ENCODE measurements at regions not wholly inside any gene's neighbourhood (a gene's known extent, or its start where the extent isn't known, plus 50 kb on each side); places are given as distances from the start of the nearest gene placed in this dataset.

DNA sequence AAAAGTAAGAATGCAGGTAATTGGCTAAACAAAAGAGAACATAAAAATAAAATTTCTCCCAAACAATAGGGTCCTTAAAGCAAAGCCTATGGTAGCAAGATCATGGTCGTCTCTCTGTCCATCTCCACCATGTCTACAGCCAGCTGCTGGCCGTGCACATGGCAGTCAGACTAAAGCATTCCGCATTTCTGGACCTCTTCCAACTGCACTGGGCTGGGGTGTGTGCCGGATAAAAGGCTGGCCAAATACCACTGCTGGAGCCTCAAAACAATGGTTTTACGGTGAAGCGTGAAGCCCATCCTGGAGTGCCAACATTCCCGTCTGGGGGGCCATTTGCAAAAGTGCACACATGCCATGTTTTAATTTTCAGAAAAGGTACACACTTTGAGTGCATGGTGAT lies 74.8 kb upstream of the PIEZO2 start:
- no peak overlapping the region for H3K27ac ChIP-seq (ENCODE audit: low read depth, low read length)
- TF ChIP-seq ZNF274 (IDR thresholded peaks at IDR 0.05; ENCODE audit: low read depth, low read length) (no peak), TCF7L2 (IDR thresholded peaks at IDR 0.05; ENCODE audit: borderline replicate concordance, extremely low read depth, insufficient read depth, insufficient read length) (no peak), YY1 (IDR thresholded peaks at IDR 0.05; ENCODE audit: extremely low read depth, insufficient replicate concordance, low read depth, low read length) (no peak), ELF1 (IDR thresholded peaks at IDR 0.05; ENCODE audit: borderline replicate concordance, low read depth) (no peak)
- TF ChIP-seq, protein P1, sequence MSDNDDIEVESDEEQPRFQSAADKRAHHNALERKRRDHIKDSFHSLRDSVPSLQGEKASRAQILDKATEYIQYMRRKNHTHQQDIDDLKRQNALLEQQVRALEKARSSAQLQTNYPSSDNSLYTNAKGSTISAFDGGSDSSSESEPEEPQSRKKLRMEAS (IDR thresholded peaks at IDR 0.05): no peak
- TF ChIP-seq, protein P2, sequence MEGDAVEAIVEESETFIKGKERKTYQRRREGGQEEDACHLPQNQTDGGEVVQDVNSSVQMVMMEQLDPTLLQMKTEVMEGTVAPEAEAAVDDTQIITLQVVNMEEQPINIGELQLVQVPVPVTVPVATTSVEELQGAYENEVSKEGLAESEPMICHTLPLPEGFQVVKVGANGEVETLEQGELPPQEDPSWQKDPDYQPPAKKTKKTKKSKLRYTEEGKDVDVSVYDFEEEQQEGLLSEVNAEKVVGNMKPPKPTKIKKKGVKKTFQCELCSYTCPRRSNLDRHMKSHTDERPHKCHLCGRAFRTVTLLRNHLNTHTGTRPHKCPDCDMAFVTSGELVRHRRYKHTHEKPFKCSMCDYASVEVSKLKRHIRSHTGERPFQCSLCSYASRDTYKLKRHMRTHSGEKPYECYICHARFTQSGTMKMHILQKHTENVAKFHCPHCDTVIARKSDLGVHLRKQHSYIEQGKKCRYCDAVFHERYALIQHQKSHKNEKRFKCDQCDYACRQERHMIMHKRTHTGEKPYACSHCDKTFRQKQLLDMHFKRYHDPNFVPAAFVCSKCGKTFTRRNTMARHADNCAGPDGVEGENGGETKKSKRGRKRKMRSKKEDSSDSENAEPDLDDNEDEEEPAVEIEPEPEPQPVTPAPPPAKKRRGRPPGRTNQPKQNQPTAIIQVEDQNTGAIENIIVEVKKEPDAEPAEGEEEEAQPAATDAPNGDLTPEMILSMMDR (IDR thresholded peaks at IDR 0.05 in 2 of 3, conservative IDR thresholded peaks at IDR 0.05 in 1 of 3; ENCODE audit: borderline replicate concordance in 1 of 3, insufficient read depth in 1 of 3, low read depth in 2 of 3, low read length in 2 of 3): no peak
- TF ChIP-seq, protein P3, sequence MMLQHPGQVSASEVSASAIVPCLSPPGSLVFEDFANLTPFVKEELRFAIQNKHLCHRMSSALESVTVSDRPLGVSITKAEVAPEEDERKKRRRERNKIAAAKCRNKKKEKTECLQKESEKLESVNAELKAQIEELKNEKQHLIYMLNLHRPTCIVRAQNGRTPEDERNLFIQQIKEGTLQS (IDR thresholded peaks at IDR 0.05): no peak
- H3K79me2 ChIP-seq (ENCODE audit: insufficient read depth, low read length): no peaks in the 10 kb centered on the region
- H3K27me3 ChIP-seq (ENCODE audit: insufficient read depth, low read length): peaks cover 23% of the 10 kb centered on the region; the same call in 1 of the 2 replicates
- BruUV-seq (replicated peaks): no TSS peak
- intact Hi-C loops (cut with micrococcal nuclease): no loop called here
- no peaks in the 10 kb centered on the region for H3K36me3 ChIP-seq (ENCODE audit: control insufficient read depth in 1 of 2, insufficient read depth in 2 of 2, low read length in 2 of 2)
- H3K4me2 ChIP-seq (ENCODE audit: low read length): no peak overlapping the region
- ATAC-seq: no peak
- DNase-seq (ENCODE audit: low read depth, low spot score): no peak
- POLR2A ChIA-PET: no interaction called here
- RAD21 ChIA-PET (ENCODE audit: low non-redundant PET in 1 of 2, low total read pairs in 2 of 2, uncharacterized antibody in 2 of 2, unreplicated experiment in 2 of 2): no interaction called here
- H3K4me3 ChIP-seq (replicated peaks in 1 of 2; ENCODE audit: low read depth in 1 of 2, low read length in 2 of 2): no peak overlapping the region
- CTCF ChIA-PET: no interaction called here
- H3K9ac ChIP-seq (ENCODE audit: low read length): no peak overlapping the region
- H3K9me3 ChIP-seq (ENCODE audit: control insufficient read depth in 1 of 2, insufficient read depth in 1 of 2, low read depth in 1 of 2, low read length in 2 of 2): no peaks in the 10 kb centered on the region
- no peaks in the 10 kb centered on the region for H4K20me1 ChIP-seq (ENCODE audit: insufficient read depth)
- H2AFZ ChIP-seq (ENCODE audit: low read depth, low read length, poor library complexity, severe bottlenecking): no peak overlapping the region
- no peaks in the 10 kb centered on the region for H3K4me1 ChIP-seq (ENCODE audit: control insufficient read depth in 1 of 2, insufficient read depth in 2 of 2, low read length in 2 of 2)
- no peaks in the 10 kb centered on the region for H3K9me2 ChIP-seq (ENCODE audit: insufficient read depth)

Data from HCT116 (cell line).